ENCODE measurements at regions not wholly inside any gene's neighbourhood (a gene's known extent, or its start where the extent isn't known, plus 50 kb on each side); places are given as distances from the start of the nearest gene placed in this dataset.
"Not testable (repeated sequence)": the region's sequence is repeated elsewhere in the genome, so short reads cannot be mapped to it uniquely, and the experiment has no call there.

- no peaks in the 10 kb centered on the region for H3K27me3 ChIP-seq (replicated peaks; ENCODE audit: control insufficient read depth, insufficient read depth, low read length, poor library complexity, severe bottlenecking)
- DNase-seq = no peak
- no peak overlapping the region for H3K27ac ChIP-seq (ENCODE audit: insufficient read depth, low read length, poor library complexity, severe bottlenecking)
- no peaks in the 10 kb centered on the region for H3K36me3 ChIP-seq (ENCODE audit: control insufficient read depth, insufficient read depth, low read length)
- peaks cover 13% of the 10 kb centered on the region for H3K4me1 ChIP-seq (ENCODE audit: control insufficient read depth, insufficient read depth, low read length, poor library complexity, severe bottlenecking)
- no peak overlapping the region for H3K4me3 ChIP-seq (ENCODE audit: insufficient read depth, low read depth, low read length, poor library complexity, severe bottlenecking)
- no peaks in the 10 kb centered on the region for H3K9me3 ChIP-seq (ENCODE audit: control insufficient read depth, low read length)
These were observed 106.8 kb downstream of the OR2B2 start for GRCh38 chr6:27805347-27805746.

GRCh38 chr6:27804851-27805250 lies 107.3 kb downstream of the OR2B2 start:
- DNase-seq = no peak
- H3K27me3 ChIP-seq (replicated peaks; ENCODE audit: control insufficient read depth, insufficient read depth, low read length, poor library complexity, severe bottlenecking) = no peaks in the 10 kb centered on the region
- no peak overlapping the region for H3K27ac ChIP-seq (ENCODE audit: insufficient read depth, low read length, poor library complexity, severe bottlenecking)
- no peaks in the 10 kb centered on the region for H3K9me3 ChIP-seq (ENCODE audit: control insufficient read depth, low read length)
- no peak overlapping the region for H3K4me3 ChIP-seq (ENCODE audit: insufficient read depth, low read depth, low read length, poor library complexity, severe bottlenecking)
- H3K36me3 ChIP-seq (ENCODE audit: control insufficient read depth, insufficient read depth, low read length) = no peaks in the 10 kb centered on the region
- peaks cover 13% of the 10 kb centered on the region for H3K4me1 ChIP-seq (ENCODE audit: control insufficient read depth, insufficient read depth, low read length, poor library complexity, severe bottlenecking)

GRCh38 chr6:27800731-27801373 lies 111.3 kb downstream of the OR2B2 start:
- H3K4me3 ChIP-seq (ENCODE audit: insufficient read depth, low read depth, low read length, poor library complexity, severe bottlenecking) = no peak overlapping the region
- no peaks in the 10 kb centered on the region for H3K36me3 ChIP-seq (ENCODE audit: control insufficient read depth, insufficient read depth, low read length)
- H3K27me3 ChIP-seq (replicated peaks; ENCODE audit: control insufficient read depth, insufficient read depth, low read length, poor library complexity, severe bottlenecking) = no peaks in the 10 kb centered on the region
- no peaks in the 10 kb centered on the region for H3K4me1 ChIP-seq (ENCODE audit: control insufficient read depth, insufficient read depth, low read length, poor library complexity, severe bottlenecking)
- no peak for DNase-seq
- no peaks in the 10 kb centered on the region for H3K9me3 ChIP-seq (ENCODE audit: control insufficient read depth, low read length)
- H3K27ac ChIP-seq (ENCODE audit: insufficient read depth, low read length, poor library complexity, severe bottlenecking) = no peak overlapping the region

GRCh38 chr6:27797960-27798359 lies 114.2 kb downstream of the OR2B2 start:
- Histone ChIP-seq H3K9me3 (ENCODE audit: control insufficient read depth, low read length) (no peaks in the 10 kb centered on the region), H3K36me3 (ENCODE audit: control insufficient read depth, insufficient read depth, low read length) (no peaks in the 10 kb centered on the region), H3K4me3 (ENCODE audit: insufficient read depth, low read depth, low read length, poor library complexity, severe bottlenecking) (no peak overlapping the region), H3K27ac (ENCODE audit: insufficient read depth, low read length, poor library complexity, severe bottlenecking) (no peak overlapping the region), H3K27me3 (replicated peaks; ENCODE audit: control insufficient read depth, insufficient read depth, low read length, poor library complexity, severe bottlenecking) (no peaks in the 10 kb centered on the region), H3K4me1 (ENCODE audit: control insufficient read depth, insufficient read depth, low read length, poor library complexity, severe bottlenecking) (no peaks in the 10 kb centered on the region)
- DNase-seq = no peak

DNA sequence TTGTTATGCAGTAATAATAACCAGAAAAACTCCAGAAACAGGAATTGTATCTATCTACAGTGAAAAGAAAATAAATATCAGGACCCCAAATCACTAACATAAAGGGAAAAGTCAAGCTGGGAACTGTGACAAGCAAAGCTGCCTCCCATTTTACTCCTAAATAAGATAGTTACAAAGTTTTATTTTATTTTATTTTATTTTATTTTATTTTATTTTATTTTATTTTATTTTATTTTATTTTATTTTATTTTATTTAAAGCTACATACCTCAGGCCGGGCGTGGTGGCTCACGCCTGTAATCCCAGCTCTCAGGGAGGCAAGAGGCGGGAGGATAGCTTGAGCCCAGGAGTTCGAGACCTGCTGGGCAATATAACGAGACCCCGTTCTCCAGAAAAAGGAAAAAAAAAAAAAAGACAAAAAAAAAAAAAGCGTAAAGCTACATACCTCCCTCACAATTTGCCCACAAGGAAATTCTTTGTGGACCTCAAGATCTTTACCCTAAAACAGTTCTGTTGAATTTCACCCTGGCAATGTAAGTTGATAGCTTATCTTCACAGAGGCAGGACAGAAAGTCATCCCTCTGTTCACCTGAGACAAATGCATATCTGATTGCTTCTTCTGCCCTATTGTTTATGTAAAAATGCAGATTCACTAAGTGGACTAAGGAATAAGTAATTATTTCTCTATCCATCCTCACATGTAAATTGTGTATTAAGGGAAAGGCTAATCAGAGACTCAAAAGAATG lies 115.3 kb downstream of the OR2B2 start:
- not testable (repeated sequence) for H3K4me3 ChIP-seq (ENCODE audit: insufficient read depth, low read depth, low read length, poor library complexity, severe bottlenecking); H3K4me1 ChIP-seq (ENCODE audit: control insufficient read depth, insufficient read depth, low read length, poor library complexity, severe bottlenecking); H3K36me3 ChIP-seq (ENCODE audit: control insufficient read depth, insufficient read depth, low read length); H3K9me3 ChIP-seq (ENCODE audit: control insufficient read depth, low read length); DNase-seq; H3K27me3 ChIP-seq (replicated peaks; ENCODE audit: control insufficient read depth, insufficient read depth, low read length, poor library complexity, severe bottlenecking); H3K27ac ChIP-seq (ENCODE audit: insufficient read depth, low read length, poor library complexity, severe bottlenecking)

DNA sequence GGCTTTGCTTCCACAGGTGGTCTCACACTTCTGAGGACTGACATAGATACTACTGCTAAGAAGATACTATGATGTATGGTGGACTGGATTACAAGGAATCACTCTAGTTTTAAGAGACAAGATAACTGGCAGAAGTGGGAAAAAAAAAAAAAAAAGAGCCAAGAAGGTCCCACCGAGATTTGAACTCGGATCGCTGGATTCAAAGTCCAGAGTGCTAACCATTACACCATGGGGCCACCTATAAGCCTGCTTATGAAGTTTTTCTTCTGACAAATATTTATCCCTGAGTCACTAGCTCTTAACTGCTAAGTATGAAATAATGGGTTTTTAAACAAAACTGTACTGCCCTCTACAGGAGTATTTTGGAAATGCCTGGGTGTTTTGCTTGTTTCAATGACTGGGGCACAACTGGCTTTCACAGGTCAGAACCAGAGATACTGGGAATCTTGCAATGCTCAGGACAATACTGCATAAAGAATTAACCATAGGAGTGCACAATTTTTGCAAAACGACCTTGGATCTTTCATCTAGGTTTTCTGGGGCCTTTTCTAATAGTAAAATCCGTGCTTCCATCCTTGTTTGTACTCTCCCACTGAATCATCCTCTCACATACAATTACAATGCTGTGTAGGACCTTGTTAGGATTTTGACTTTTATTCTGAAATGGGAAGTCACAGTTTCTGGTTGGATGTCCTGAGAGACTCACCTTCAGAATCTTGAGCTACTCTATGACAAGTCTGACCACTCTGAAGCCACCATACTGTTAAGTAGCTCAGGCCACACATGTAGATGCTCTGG lies 116.3 kb downstream of the OR2B2 start:
- no peaks in the 10 kb centered on the region for H3K27me3 ChIP-seq (replicated peaks; ENCODE audit: control insufficient read depth, insufficient read depth, low read length, poor library complexity, severe bottlenecking)
- DNase-seq = peak in 2 of 3 donors; percentile 9 to 38
- H3K27ac ChIP-seq (ENCODE audit: insufficient read depth, low read length, poor library complexity, severe bottlenecking) = no peak overlapping the region
- no peaks in the 10 kb centered on the region for H3K36me3 ChIP-seq (ENCODE audit: control insufficient read depth, insufficient read depth, low read length)
- H3K4me1 ChIP-seq (ENCODE audit: control insufficient read depth, insufficient read depth, low read length, poor library complexity, severe bottlenecking) = peaks cover 15% of the 10 kb centered on the region
- H3K4me3 ChIP-seq (ENCODE audit: insufficient read depth, low read depth, low read length, poor library complexity, severe bottlenecking) = no peak overlapping the region
- no peaks in the 10 kb centered on the region for H3K9me3 ChIP-seq (ENCODE audit: control insufficient read depth, low read length)

- Histone ChIP-seq H3K36me3 (ENCODE audit: control insufficient read depth, insufficient read depth, low read length) (no peaks in the 10 kb centered on the region), H3K4me3 (ENCODE audit: insufficient read depth, low read depth, low read length, poor library complexity, severe bottlenecking) (peak overlapping the region; percentile 35), H3K4me1 (ENCODE audit: control insufficient read depth, insufficient read depth, low read length, poor library complexity, severe bottlenecking) (peaks cover 15% of the 10 kb centered on the region), H3K27ac (ENCODE audit: insufficient read depth, low read length, poor library complexity, severe bottlenecking) (no peak overlapping the region), H3K9me3 (ENCODE audit: control insufficient read depth, low read length) (no peaks in the 10 kb centered on the region), H3K27me3 (replicated peaks; ENCODE audit: control insufficient read depth, insufficient read depth, low read length, poor library complexity, severe bottlenecking) (no peaks in the 10 kb centered on the region)
- no peak for DNase-seq
These were observed 120.8 kb downstream of the OR2B2 start for GRCh38 chr6:27791182-27791943.

GRCh38 chr6:27788376-27788775 lies 123.8 kb downstream of the OR2B2 start:
- H3K4me3 ChIP-seq (ENCODE audit: insufficient read depth, low read depth, low read length, poor library complexity, severe bottlenecking); DNase-seq; H3K9me3 ChIP-seq (ENCODE audit: control insufficient read depth, low read length); H3K27ac ChIP-seq (ENCODE audit: insufficient read depth, low read length, poor library complexity, severe bottlenecking); H3K27me3 ChIP-seq (replicated peaks; ENCODE audit: control insufficient read depth, insufficient read depth, low read length, poor library complexity, severe bottlenecking); H3K36me3 ChIP-seq (ENCODE audit: control insufficient read depth, insufficient read depth, low read length): not testable (repeated sequence)
- peaks cover 15% of the 10 kb centered on the region for H3K4me1 ChIP-seq (ENCODE audit: control insufficient read depth, insufficient read depth, low read length, poor library complexity, severe bottlenecking)

DNA sequence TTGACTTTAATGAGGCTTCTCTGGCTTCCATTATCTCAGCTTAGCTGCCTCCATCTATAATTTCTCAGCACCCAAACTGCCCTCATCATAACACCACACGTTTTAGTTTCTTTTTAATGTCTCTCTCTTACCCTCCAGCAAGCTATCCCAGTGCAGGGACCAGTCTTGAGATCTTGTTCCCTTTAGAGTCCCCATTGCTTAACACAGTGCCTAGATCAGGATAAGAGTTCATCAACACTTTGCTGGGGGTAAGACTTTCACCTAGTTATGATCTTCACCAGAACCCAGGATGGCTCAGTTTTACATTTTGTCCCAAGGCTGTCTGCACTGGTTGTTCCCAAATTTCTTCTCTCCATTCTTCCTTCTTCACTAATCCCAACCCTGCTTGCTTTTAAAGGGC lies 126.1 kb downstream of the OR2B2 start:
- Histone ChIP-seq H3K36me3 (ENCODE audit: control insufficient read depth, insufficient read depth, low read length) (no peaks in the 10 kb centered on the region), H3K4me1 (ENCODE audit: control insufficient read depth, insufficient read depth, low read length, poor library complexity, severe bottlenecking) (no peaks in the 10 kb centered on the region), H3K9me3 (ENCODE audit: control insufficient read depth, low read length) (no peaks in the 10 kb centered on the region), H3K4me3 (ENCODE audit: insufficient read depth, low read depth, low read length, poor library complexity, severe bottlenecking) (no peak overlapping the region), H3K27ac (ENCODE audit: insufficient read depth, low read length, poor library complexity, severe bottlenecking) (no peak overlapping the region), H3K27me3 (replicated peaks; ENCODE audit: control insufficient read depth, insufficient read depth, low read length, poor library complexity, severe bottlenecking) (no peaks in the 10 kb centered on the region)
- no peak for DNase-seq

Data from effector memory CD4-positive, alpha-beta T cell (primary cell).